MCF 10A (cell line): ENCODE measurements at regions not wholly inside any gene's neighbourhood (a gene's known extent, or its start where the extent isn't known, plus 50 kb on each side); places are given as distances from the start of the nearest gene placed in this dataset.

Experiments used
- BruUV-seq: library from RNA; stranded (reverse); fragments of 400-500 nt; replicated peaks from 2 replicates; lab custom pipeline; 2021; lab: Mats Ljungman, UMichigan
- CTCF ChIA-PET: fragments of 300-600 bp; sonication (Branson Sonifier 250); formaldehyde crosslinking; extraction: SDS; loops from one replicate; lab custom pipeline; 2021; ENCODE audit warnings: antibody characterized with exemption, inconsistent platforms; lab: Yijun Ruan, JAX
- POLR2A ChIA-PET: fragments of 300-600, 350-650 bp; sonication (Branson Sonifier 250); formaldehyde crosslinking; extraction: SDS; loops from one replicate; lab custom pipeline; 2020; ENCODE audit warnings: antibody characterized with exemption, inconsistent platforms; lab: Yijun Ruan, JAX
- DNase-seq: peaks from one replicate; pipeline ENCODE4 v3.0.0-alpha.2; 2018; ENCODE audit not compliant: unreplicated experiment
- H3K27ac Mint-ChIP-seq: one replicate; pipeline ENCODE4 v1.8.0; 2022; ENCODE audit warnings: mild to moderate bottlenecking, low read depth, mixed read lengths; ENCODE audit not compliant: unreplicated experiment
- H3K27me3 Mint-ChIP-seq: one replicate; pipeline ENCODE4 v1.8.0; 2022; ENCODE audit warnings: mixed read lengths; ENCODE audit not compliant: insufficient read depth, unreplicated experiment
- H3K36me3 Mint-ChIP-seq: one replicate; pipeline ENCODE4 v1.8.0; 2022; ENCODE audit warnings: mild to moderate bottlenecking, moderate library complexity, mixed read lengths; ENCODE audit not compliant: insufficient read depth, unreplicated experiment
- H3K4me1 Mint-ChIP-seq: one replicate; pipeline ENCODE4 v1.8.0; 2022; ENCODE audit warnings: mixed read lengths; ENCODE audit not compliant: insufficient read depth, unreplicated experiment
- H3K4me3 Mint-ChIP-seq: one replicate; pipeline ENCODE4 v1.8.0; 2022; ENCODE audit warnings: mild to moderate bottlenecking, moderate library complexity, mixed read lengths; ENCODE audit not compliant: unreplicated experiment
- H3K9me3 Mint-ChIP-seq: one replicate; pipeline ENCODE4 v1.8.0; 2022; ENCODE audit warnings: mixed read lengths; ENCODE audit not compliant: unreplicated experiment
- CTCF ChIP-seq: fragments of 200-600 bp; IDR thresholded peaks from one replicate; pipeline ENCODE4 v1.8.0; 2022; ENCODE audit warnings: antibody characterized with exemption, mild to moderate bottlenecking; ENCODE audit not compliant: unreplicated experiment
- intact Hi-C: fragments of 100-400 bp; cut with micrococcal nuclease; formaldehyde crosslinking; loops from 2 replicates; pipeline ENCODE4 v1.14.1; 2022

- H3K36me3 Mint-ChIP-seq: no peaks in the 10 kb centered on the region
- ChIA-PET CTCF (interaction anchor here (0.6 to 0.7 kb wide), 3 partner anchors 387 to 949 kb away, joined by 3 to 5 read pairs (median 3); no protein-coding TSS in a partner anchor), POLR2A (interaction anchor here (1.0 kb wide), 1 partner anchor 616 kb away, joined by 3 read pairs; no protein-coding TSS in a partner anchor)
- H3K9me3 Mint-ChIP-seq: no peaks in the 10 kb centered on the region
- no peaks in the 10 kb centered on the region for H3K4me1 Mint-ChIP-seq
- no peak for TF ChIP-seq CTCF
- no TSS peak for BruUV-seq
- no peak for DNase-seq
- H3K27me3 Mint-ChIP-seq: peaks cover 100% of the 10 kb centered on the region
- no peak overlapping the region for H3K27ac Mint-ChIP-seq
- H3K4me3 Mint-ChIP-seq: no peak overlapping the region
- intact Hi-C loops: no loop called here
Observed at GRCh38 chr2:228665232-228665631, 483.7 kb upstream of the SPHKAP start.

GRCh38 chr2:228658998-228659397, 477.5 kb upstream of the SPHKAP start:
- Mint-ChIP-seq H3K27me3 (peaks cover 72% of the 10 kb centered on the region), H3K9me3 (no peaks in the 10 kb centered on the region), H3K27ac (no peak overlapping the region), H3K36me3 (no peaks in the 10 kb centered on the region), H3K4me1 (no peaks in the 10 kb centered on the region), H3K4me3 (no peak overlapping the region)
- peak; percentile 81 for DNase-seq
- no TSS peak for BruUV-seq
- ChIA-PET POLR2A (interaction anchor here (1.1 kb wide), 1 partner anchor 610 kb away, joined by 6 read pairs; no protein-coding TSS in a partner anchor), CTCF (interaction anchor here (0.6 to 4.6 kb wide), 15 partner anchors 12 to 1218 kb away, joined by 3 to 43 read pairs (median 3); no protein-coding TSS in a partner anchor)
- no peak for TF ChIP-seq CTCF
- intact Hi-C loops: loop anchor here (1.0 to 10.0 kb wide), 6 partner anchors 258 to 1252 kb away; partner anchors contain the start of gene AGFG1

GRCh38 chr2:228657807-228658402, 476.4 kb upstream of the SPHKAP start:
- H3K27me3 Mint-ChIP-seq: peaks cover 71% of the 10 kb centered on the region
- no peak overlapping the region for H3K4me3 Mint-ChIP-seq
- ChIA-PET CTCF (interaction anchor here (0.6 to 4.6 kb wide), 21 partner anchors 10 to 772 kb away, joined by 3 to 43 read pairs (median 4); no protein-coding TSS in a partner anchor), POLR2A (interaction anchor here (0.9 to 1.3 kb wide), 2 partner anchors 609 to 796 kb away, joined by 4 read pairs; no protein-coding TSS in a partner anchor)
- H3K27ac Mint-ChIP-seq: no peak overlapping the region
- TF ChIP-seq CTCF: peak; percentile 78
- DNase-seq: peak; percentile 68
- H3K9me3 Mint-ChIP-seq: no peaks in the 10 kb centered on the region
- intact Hi-C loops: loop anchor here (1.0 to 10.0 kb wide), 9 partner anchors 257 to 1251 kb away; partner anchors contain the start of gene AGFG1
- H3K36me3 Mint-ChIP-seq: no peaks in the 10 kb centered on the region
- BruUV-seq: no TSS peak
- H3K4me1 Mint-ChIP-seq: no peaks in the 10 kb centered on the region

- intact Hi-C loops: loop anchor here (5.0 to 10.0 kb wide), 3 partner anchors 1001 to 1248 kb away; partner anchors contain the start of gene AGFG1
Observed at GRCh38 chr2:228655331-228655730, 473.8 kb upstream of the SPHKAP start.

More at GRCh38 chr2:228655331-228655730, 473.8 kb upstream of the SPHKAP start:
- Mint-ChIP-seq H3K4me3 (no peak overlapping the region), H3K9me3 (no peaks in the 10 kb centered on the region), H3K36me3 (no peaks in the 10 kb centered on the region), H3K27me3 (peaks cover 71% of the 10 kb centered on the region), H3K4me1 (no peaks in the 10 kb centered on the region), H3K27ac (no peak overlapping the region)
- ChIA-PET CTCF (interaction anchor here (0.6 to 1.3 kb wide), 4 partner anchors 255 to 950 kb away, joined by 3 to 7 read pairs (median 3); no protein-coding TSS in a partner anchor), POLR2A (no interaction called here)
- no peak for DNase-seq
- TF ChIP-seq CTCF: no peak
- BruUV-seq: no TSS peak
